ENCODE measurements at regions not wholly inside any gene's neighbourhood (a gene's known extent, or its start where the extent isn't known, plus 50 kb on each side); places are given as distances from the start of the nearest gene placed in this dataset.
"Not testable (repeated sequence)": the region's sequence is repeated elsewhere in the genome, so short reads cannot be mapped to it uniquely, and the experiment has no call there.

- no peak for DNase-seq (ENCODE audit: low spot score)
- 54% methylated on average over 2 of the region's 2 CpGs for WGBS (ENCODE audit: low lambda C conversion rate, missing lambda C conversion rate)
- H3K4me2 ChIP-seq: no peak overlapping the region
- H3K4me3 ChIP-seq: no peak overlapping the region
- no peak overlapping the region for H3K27ac ChIP-seq
- H3K9me3 ChIP-seq (ENCODE audit: low read depth): peaks cover 6% of the 10 kb centered on the region
- H3K27me3 ChIP-seq: no peaks in the 10 kb centered on the region
- no peaks in the 10 kb centered on the region for H3K4me1 ChIP-seq (ENCODE audit: insufficient read depth)
- H4K20me1 ChIP-seq (ENCODE audit: insufficient read depth, poor library complexity, severe bottlenecking): no peaks in the 10 kb centered on the region
- H3K9me2 ChIP-seq (replicated peaks; ENCODE audit: insufficient read depth): no peaks in the 10 kb centered on the region
- H2AFZ ChIP-seq: no peak overlapping the region
- H3K36me3 ChIP-seq (replicated peaks; ENCODE audit: insufficient read depth, low read depth): no peaks in the 10 kb centered on the region
- no peaks in the 10 kb centered on the region for H3K79me2 ChIP-seq
- no peak for TF ChIP-seq EZH2 (IDR thresholded peaks at IDR 0.05; ENCODE audit: borderline replicate concordance)
- no peak for TF ChIP-seq CTCF (IDR thresholded peaks at IDR 0.05; ENCODE audit: poor library complexity)
- TF ChIP-seq EZH2phosphoT487 (IDR thresholded peaks at IDR 0.05; ENCODE audit: low read depth, severe bottlenecking, unreplicated experiment): no peak
Observed at GRCh38 chr1:148292915-148293314, 140.8 kb upstream of the NBPF11 start.

- H3K79me2 ChIP-seq: no peaks in the 10 kb centered on the region
- H3K4me1 ChIP-seq (ENCODE audit: insufficient read depth): no peaks in the 10 kb centered on the region
- no peaks in the 10 kb centered on the region for H3K9me3 ChIP-seq (ENCODE audit: low read depth)
- H3K4me3 ChIP-seq: no peak overlapping the region
- H2AFZ ChIP-seq: no peak overlapping the region
- H3K27ac ChIP-seq: no peak overlapping the region
- no peak for DNase-seq (ENCODE audit: low spot score)
- no peak overlapping the region for H3K4me2 ChIP-seq
- H3K9me2 ChIP-seq (replicated peaks; ENCODE audit: insufficient read depth): no peaks in the 10 kb centered on the region
- TF ChIP-seq EZH2 (IDR thresholded peaks at IDR 0.05; ENCODE audit: borderline replicate concordance) (no peak), EZH2phosphoT487 (IDR thresholded peaks at IDR 0.05; ENCODE audit: low read depth, severe bottlenecking, unreplicated experiment) (no peak), CTCF (IDR thresholded peaks at IDR 0.05; ENCODE audit: poor library complexity) (no peak)
- no peaks in the 10 kb centered on the region for H3K36me3 ChIP-seq (replicated peaks; ENCODE audit: insufficient read depth, low read depth)
- no peaks in the 10 kb centered on the region for H3K27me3 ChIP-seq
- H4K20me1 ChIP-seq (ENCODE audit: insufficient read depth, poor library complexity, severe bottlenecking): no peaks in the 10 kb centered on the region
Observed at GRCh38 chr1:148290881-148291280, 138.8 kb upstream of the NBPF11 start.

GRCh38 chr1:148289647-148290046, 137.6 kb upstream of the NBPF11 start:
- Histone ChIP-seq H3K4me3 (no peak overlapping the region), H3K27me3 (no peaks in the 10 kb centered on the region), H2AFZ (no peak overlapping the region), H3K27ac (no peak overlapping the region), H4K20me1 (ENCODE audit: insufficient read depth, poor library complexity, severe bottlenecking) (no peaks in the 10 kb centered on the region), H3K79me2 (no peaks in the 10 kb centered on the region), H3K4me2 (no peak overlapping the region), H3K4me1 (ENCODE audit: insufficient read depth) (no peaks in the 10 kb centered on the region), H3K9me3 (ENCODE audit: low read depth) (no peaks in the 10 kb centered on the region), H3K36me3 (replicated peaks; ENCODE audit: insufficient read depth, low read depth) (no peaks in the 10 kb centered on the region), H3K9me2 (replicated peaks; ENCODE audit: insufficient read depth) (no peaks in the 10 kb centered on the region)
- no peak for TF ChIP-seq EZH2 (IDR thresholded peaks at IDR 0.05; ENCODE audit: borderline replicate concordance)
- TF ChIP-seq CTCF (IDR thresholded peaks at IDR 0.05; ENCODE audit: poor library complexity): no peak
- TF ChIP-seq EZH2phosphoT487 (IDR thresholded peaks at IDR 0.05; ENCODE audit: low read depth, severe bottlenecking, unreplicated experiment): no peak
- DNase-seq (ENCODE audit: low spot score): no peak

- H3K79me2 ChIP-seq; H3K4me2 ChIP-seq; H3K36me3 ChIP-seq (replicated peaks; ENCODE audit: insufficient read depth, low read depth); H3K4me3 ChIP-seq; H3K9me2 ChIP-seq (replicated peaks; ENCODE audit: insufficient read depth); H3K9me3 ChIP-seq (ENCODE audit: low read depth); H3K27me3 ChIP-seq; DNase-seq (ENCODE audit: low spot score); H2AFZ ChIP-seq; H3K4me1 ChIP-seq (ENCODE audit: insufficient read depth); H4K20me1 ChIP-seq (ENCODE audit: insufficient read depth, poor library complexity, severe bottlenecking): not testable (repeated sequence)
- peak overlapping the region; percentile 37 for H3K27ac ChIP-seq
- 36% methylated on average over 2 of the region's 2 CpGs for WGBS (ENCODE audit: low lambda C conversion rate, missing lambda C conversion rate)
Observed at GRCh38 chr1:148285946-148286345, 133.9 kb upstream of the NBPF11 start.

GRCh38 chr1:148280831-148281572, 128.9 kb upstream of the NBPF11 start:
- H3K4me3 ChIP-seq; H3K9me3 ChIP-seq (ENCODE audit: low read depth); H3K79me2 ChIP-seq; DNase-seq (ENCODE audit: low spot score); H3K36me3 ChIP-seq (replicated peaks; ENCODE audit: insufficient read depth, low read depth); H3K27ac ChIP-seq; H2AFZ ChIP-seq; H3K9me2 ChIP-seq (replicated peaks; ENCODE audit: insufficient read depth); H3K27me3 ChIP-seq; H4K20me1 ChIP-seq (ENCODE audit: insufficient read depth, poor library complexity, severe bottlenecking): not testable (repeated sequence)
- H3K4me1 ChIP-seq (ENCODE audit: insufficient read depth): peaks cover 10% of the 10 kb centered on the region
- WGBS (ENCODE audit: low lambda C conversion rate, missing lambda C conversion rate): no CpG with 5 or more reads among the region's 50 CpGs
- peak overlapping the region; percentile 70 for H3K4me2 ChIP-seq

- H3K4me1 ChIP-seq (ENCODE audit: insufficient read depth): peaks cover 10% of the 10 kb centered on the region
- peak overlapping the region; percentile 70 for H3K4me2 ChIP-seq
- DNase-seq (ENCODE audit: low spot score); H3K36me3 ChIP-seq (replicated peaks; ENCODE audit: insufficient read depth, low read depth); H3K9me3 ChIP-seq (ENCODE audit: low read depth); H4K20me1 ChIP-seq (ENCODE audit: insufficient read depth, poor library complexity, severe bottlenecking); H3K9me2 ChIP-seq (replicated peaks; ENCODE audit: insufficient read depth); H3K79me2 ChIP-seq; H3K27me3 ChIP-seq; H2AFZ ChIP-seq: not testable (repeated sequence)
- 83% methylated on average over 5 of the region's 5 CpGs for WGBS (ENCODE audit: low lambda C conversion rate, missing lambda C conversion rate)
- peak overlapping the region; percentile 6 for H3K4me3 ChIP-seq
- peak overlapping the region; percentile 45 for H3K27ac ChIP-seq
Observed at GRCh38 chr1:148279002-148279542, 127.0 kb upstream of the NBPF11 start.
